Activated T-cell treated with anti-CD3 and anti-CD28 coated beads, Interleukin-2, amount 50 U/mL, for 72 hours (primary cell): ENCODE measurements at regions not wholly inside any gene's neighbourhood (a gene's known extent, or its start where the extent isn't known, plus 50 kb on each side); places are given as distances from the start of the nearest gene placed in this dataset.

ENCODE experiments used
- ATAC-seq, 2 donors: fragments of 150-1000 bp; cut with Tn5 transposase; replicated peaks in 1 of 2; 2 replicates each; pipeline ENCODE4 v1.10.0; 2021; ENCODE audit warnings: moderate library complexity in 2 of 2, mild to moderate bottlenecking in 1 of 2
- DNase-seq, 2 donors: peaks; one replicate each; pipeline ENCODE4 v3.0.0; 2021 to 2022; ENCODE audit warnings: mixed read lengths in 1 of 2
- H3K27ac Mint-ChIP-seq: one replicate; pipeline ENCODE4 v1.8.0; 2022; ENCODE audit warnings: mild to moderate bottlenecking, moderate library complexity, mixed read lengths
- H3K27me3 Mint-ChIP-seq: one replicate; pipeline ENCODE4 v1.8.0; 2022; ENCODE audit warnings: low read depth, mixed read lengths
- H3K36me3 Mint-ChIP-seq, 2 donors: one replicate each; pipeline ENCODE4 v1.8.0; 2022; ENCODE audit warnings: mixed read lengths in 2 of 2, mild to moderate bottlenecking in 1 of 2; ENCODE audit not compliant: insufficient read depth in 2 of 2
- H3K4me1 Mint-ChIP-seq: one replicate; pipeline ENCODE4 v1.8.0; 2022; ENCODE audit warnings: low read depth, mixed read lengths
- H3K4me3 Mint-ChIP-seq, 2 donors: one replicate each; pipeline ENCODE4 v1.8.0; 2022; ENCODE audit warnings: mild to moderate bottlenecking in 2 of 2, mixed read lengths in 2 of 2, moderate library complexity in 2 of 2
- H3K9me3 Mint-ChIP-seq, 2 donors: one replicate each; pipeline ENCODE4 v1.8.0; 2022; ENCODE audit warnings: mixed read lengths in 2 of 2

DNA sequence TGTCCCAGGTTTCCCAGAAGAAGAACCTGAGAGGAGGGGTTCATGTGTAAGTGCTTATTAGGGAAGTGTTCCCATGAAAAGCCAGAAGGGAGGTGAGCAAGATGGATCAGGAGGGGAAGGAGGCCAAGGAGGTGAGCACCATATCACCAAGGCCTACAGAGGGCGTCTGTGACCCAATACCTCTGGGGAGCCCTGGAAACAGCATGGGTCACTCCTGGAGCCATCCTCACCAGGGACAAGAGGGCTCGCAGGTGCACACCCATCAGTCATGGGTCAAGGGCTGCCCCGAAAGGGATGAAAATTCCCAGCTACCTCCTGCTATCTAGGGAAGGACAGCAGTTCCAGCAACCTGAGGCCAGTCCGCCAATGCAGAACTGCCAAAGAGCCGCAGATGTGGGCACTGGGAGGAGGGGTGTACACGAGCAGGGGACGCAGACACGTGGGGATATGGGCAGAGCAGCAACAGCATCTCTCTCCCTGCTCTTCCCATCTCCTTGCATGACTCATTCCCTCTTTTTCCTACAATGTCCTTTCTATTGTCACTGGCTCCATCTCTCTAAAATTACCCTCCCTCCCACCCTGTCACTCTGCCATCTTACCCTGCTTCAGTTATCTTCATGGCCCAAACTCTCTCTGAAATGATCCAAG lies 167.6 kb upstream of the FSTL4 start:
- ATAC-seq: no peak
- peaks cover 0 to under 1% of the 10 kb centered on the region in 2 donors for H3K9me3 Mint-ChIP-seq

DNA sequence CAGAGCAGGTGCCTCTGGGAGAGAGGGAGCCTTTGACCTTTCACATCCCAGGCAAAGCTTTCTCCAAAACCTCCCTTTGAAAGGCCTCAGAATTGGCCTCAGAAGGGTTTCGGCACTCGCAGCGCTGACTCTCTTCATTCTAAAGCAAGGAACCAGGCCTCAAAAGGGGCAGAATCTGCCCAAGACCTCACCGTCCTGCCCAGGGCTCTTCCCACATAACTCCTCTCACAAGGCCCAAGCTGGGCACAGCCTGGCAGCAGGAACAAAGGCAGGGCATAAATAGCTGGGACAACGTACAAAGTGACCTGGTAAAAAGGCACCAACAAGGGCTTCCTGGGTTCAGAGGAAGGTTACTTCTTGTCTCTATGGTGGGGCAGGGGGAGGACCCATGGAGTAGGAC lies 166.3 kb upstream of the FSTL4 start:
- DNase-seq (no peak), ATAC-seq (no peak)
- no peak overlapping the region for H3K4me3 Mint-ChIP-seq
- H3K9me3 Mint-ChIP-seq: no peaks in the 10 kb centered on the region
- H3K27ac Mint-ChIP-seq: no peak overlapping the region
- H3K27me3 Mint-ChIP-seq: peaks cover 3% of the 10 kb centered on the region
- no peaks in the 10 kb centered on the region for H3K4me1 Mint-ChIP-seq
- H3K36me3 Mint-ChIP-seq: no peaks in the 10 kb centered on the region

More for the DNA sequence above, 167.6 kb upstream of the FSTL4 start:
- H3K4me3 Mint-ChIP-seq: no peak overlapping the region
- H3K4me1 Mint-ChIP-seq: no peaks in the 10 kb centered on the region
- no peak for DNase-seq
- no peak overlapping the region for H3K27ac Mint-ChIP-seq
- no peaks in the 10 kb centered on the region for H3K27me3 Mint-ChIP-seq
- H3K36me3 Mint-ChIP-seq: peaks cover under 1 to 2% of the 10 kb centered on the region in 2 donors

DNA sequence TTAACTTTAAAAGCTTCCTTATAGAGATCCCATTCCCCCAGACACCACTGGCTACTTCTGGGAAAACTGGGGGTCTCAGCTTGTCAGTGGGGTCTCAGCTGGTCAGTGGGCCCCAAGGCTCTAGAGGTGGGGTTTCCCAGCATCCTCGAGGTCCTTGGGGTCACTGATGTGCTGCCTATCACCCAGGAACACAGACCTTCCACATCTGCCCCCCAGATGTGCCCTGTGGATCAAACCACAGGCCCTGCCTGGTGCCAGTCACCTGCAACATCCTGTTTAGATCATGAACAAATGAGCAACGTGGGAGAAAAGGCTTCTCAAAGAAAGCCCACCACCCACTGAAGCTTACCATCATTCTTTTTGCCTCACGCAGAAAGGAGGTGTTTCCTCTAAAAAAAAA lies 165.6 kb upstream of the FSTL4 start:
- H3K4me1 Mint-ChIP-seq: no peaks in the 10 kb centered on the region
- ATAC-seq (no peak), DNase-seq (no peak)
- H3K36me3 Mint-ChIP-seq: no peaks in the 10 kb centered on the region
- H3K27me3 Mint-ChIP-seq: peaks cover 8% of the 10 kb centered on the region
- no peaks in the 10 kb centered on the region for H3K9me3 Mint-ChIP-seq
- H3K27ac Mint-ChIP-seq: no peak overlapping the region
- H3K4me3 Mint-ChIP-seq: no peak overlapping the region

DNA sequence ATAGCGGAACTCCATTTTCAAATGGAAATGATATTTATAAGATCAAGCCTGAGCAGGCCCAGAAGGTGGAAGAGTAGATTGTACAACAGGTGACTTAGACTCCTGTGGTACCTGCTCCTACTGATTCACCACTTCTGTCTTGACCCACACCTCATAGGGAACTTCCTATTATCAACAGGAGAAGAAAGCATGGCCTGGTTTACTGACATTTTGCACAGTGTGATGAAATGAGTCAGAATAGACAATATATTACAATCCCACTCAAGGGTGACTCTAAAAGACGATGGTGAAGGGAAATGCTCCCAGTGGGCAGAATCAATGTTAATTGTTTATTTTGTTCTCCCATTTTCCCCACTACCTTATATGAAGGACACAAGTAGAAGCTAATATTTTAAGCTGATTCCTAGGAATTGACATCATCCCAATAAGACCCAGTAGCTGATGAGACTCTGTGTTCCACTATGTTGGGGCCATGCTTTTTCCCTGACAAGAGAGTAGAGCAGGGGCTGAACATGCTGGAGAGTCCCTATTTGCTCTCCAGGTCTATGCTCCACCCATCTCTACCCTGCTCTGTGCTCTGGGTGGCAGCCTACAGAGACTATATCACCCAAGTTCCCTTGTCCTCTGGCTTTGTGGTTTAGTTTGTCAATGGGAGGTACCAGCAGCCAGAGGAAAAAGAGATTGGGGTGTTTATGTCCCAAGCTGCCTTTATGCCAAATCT lies 163.4 kb upstream of the FSTL4 start:
- Mint-ChIP-seq H3K9me3 (no peaks in the 10 kb centered on the region), H3K27ac (no peak overlapping the region), H3K27me3 (peaks cover 17% of the 10 kb centered on the region), H3K4me1 (no peaks in the 10 kb centered on the region), H3K4me3 (no peak overlapping the region), H3K36me3 (no peaks in the 10 kb centered on the region)
- no peak for DNase-seq
- ATAC-seq: peak in 1 of 2 donors; percentile 32

DNA sequence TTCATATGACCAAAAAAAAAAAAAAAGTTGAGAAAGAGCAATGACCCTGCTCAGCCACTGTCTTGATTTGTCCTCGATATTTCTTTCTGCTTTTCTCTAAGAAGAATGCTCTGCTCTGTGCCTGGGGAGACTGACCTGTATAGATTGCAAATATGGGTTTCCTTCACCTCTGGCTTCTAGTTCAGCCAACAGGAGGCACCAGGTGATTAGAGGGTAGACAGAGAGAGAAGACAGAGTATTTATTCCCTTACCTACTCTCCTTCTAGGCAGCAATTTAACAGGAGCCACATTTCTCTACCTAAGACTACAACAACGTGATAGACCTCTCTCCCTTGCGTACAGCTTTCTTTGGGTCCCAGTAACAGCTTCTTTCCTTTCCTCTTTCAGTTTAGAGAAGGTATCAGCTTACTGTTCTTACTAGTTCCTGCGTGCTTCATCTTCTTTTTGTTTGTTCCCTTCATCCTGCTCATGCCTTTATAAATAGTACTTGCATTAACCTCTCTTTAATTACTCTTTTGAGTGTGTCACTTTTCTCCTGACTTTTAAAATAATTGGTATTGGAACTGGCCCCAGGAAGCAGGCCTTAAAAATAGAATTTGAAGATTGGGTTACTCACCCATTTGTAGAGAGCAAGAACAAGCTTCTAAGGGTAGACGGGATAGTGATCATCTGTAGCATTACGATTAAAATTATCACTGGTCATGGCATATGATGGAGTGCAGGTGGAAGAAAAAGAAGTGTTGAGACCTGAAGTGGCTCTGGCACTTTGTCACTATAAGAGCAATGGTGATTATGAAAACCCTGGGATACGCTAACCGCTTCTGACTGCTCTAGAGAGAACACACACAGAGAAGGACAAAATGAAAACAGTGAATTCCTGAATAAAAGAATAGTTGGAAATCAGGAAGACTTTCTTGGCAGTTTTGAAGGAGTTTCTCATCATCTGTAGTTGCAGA lies 161.2 kb upstream of the FSTL4 start:
- no peaks in the 10 kb centered on the region for H3K4me1 Mint-ChIP-seq
- peaks cover 0 to 2% of the 10 kb centered on the region in 2 donors for H3K36me3 Mint-ChIP-seq
- peaks cover 25% of the 10 kb centered on the region for H3K27me3 Mint-ChIP-seq
- H3K4me3 Mint-ChIP-seq: no peak overlapping the region
- no peak overlapping the region for H3K27ac Mint-ChIP-seq
- no peak for DNase-seq
- peaks cover 0 to 4% of the 10 kb centered on the region in 2 donors for H3K9me3 Mint-ChIP-seq
- no peak for ATAC-seq

DNA sequence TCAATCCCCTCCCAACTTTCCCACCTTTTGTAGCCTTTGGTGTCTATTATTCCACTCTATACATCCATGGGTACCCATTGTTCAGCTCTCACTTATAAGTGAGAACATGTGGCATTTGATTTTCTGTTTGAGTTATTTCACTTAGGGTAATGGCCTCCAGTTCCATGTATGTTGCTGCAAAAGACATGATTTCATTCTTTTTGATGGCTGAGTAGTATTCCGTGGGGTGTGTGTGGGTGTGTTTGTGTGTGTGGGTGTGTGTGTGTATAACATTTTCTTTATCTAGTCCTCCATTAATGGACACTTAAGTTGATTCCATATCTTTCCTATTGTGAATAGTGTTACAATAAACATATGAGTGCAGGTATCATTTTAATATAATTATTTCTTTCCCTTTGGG lies 157.5 kb upstream of the FSTL4 start:
- ATAC-seq (no peak), DNase-seq (no peak)
- H3K27ac Mint-ChIP-seq: no peak overlapping the region
- H3K36me3 Mint-ChIP-seq: peaks cover 0 to 2% of the 10 kb centered on the region in 2 donors
- peaks cover 58% of the 10 kb centered on the region for H3K27me3 Mint-ChIP-seq
- H3K4me1 Mint-ChIP-seq: no peaks in the 10 kb centered on the region
- peaks cover 0 to 4% of the 10 kb centered on the region in 2 donors for H3K9me3 Mint-ChIP-seq
- H3K4me3 Mint-ChIP-seq: no peak overlapping the region

DNA sequence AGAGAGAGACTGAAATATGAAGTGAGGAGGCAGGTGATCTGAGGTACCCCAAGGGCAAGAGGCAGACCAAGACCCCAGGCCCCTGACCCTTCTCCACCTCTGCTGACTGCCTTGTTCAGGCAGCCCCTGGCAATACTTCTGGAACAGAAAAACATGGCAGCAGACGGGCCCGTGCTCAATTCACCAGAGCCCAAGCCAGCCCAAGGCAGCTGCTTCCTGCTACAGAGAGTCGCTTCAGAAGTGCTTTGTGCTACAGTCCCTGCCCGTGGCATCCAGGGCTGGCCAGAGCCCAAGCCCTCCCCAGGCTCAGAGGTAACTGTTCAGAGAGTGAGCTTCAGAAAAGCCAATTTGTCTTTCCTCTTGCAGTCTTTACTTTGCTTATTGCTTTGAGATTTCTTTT lies 151.4 kb upstream of the FSTL4 start:
- H3K36me3 Mint-ChIP-seq: no peaks in the 10 kb centered on the region
- no peak for DNase-seq
- H3K9me3 Mint-ChIP-seq: no peaks in the 10 kb centered on the region
- H3K27ac Mint-ChIP-seq: no peak overlapping the region
- no peaks in the 10 kb centered on the region for H3K4me1 Mint-ChIP-seq
- peaks cover 54% of the 10 kb centered on the region for H3K27me3 Mint-ChIP-seq
- no peak for ATAC-seq
- no peak overlapping the region for H3K4me3 Mint-ChIP-seq

DNA sequence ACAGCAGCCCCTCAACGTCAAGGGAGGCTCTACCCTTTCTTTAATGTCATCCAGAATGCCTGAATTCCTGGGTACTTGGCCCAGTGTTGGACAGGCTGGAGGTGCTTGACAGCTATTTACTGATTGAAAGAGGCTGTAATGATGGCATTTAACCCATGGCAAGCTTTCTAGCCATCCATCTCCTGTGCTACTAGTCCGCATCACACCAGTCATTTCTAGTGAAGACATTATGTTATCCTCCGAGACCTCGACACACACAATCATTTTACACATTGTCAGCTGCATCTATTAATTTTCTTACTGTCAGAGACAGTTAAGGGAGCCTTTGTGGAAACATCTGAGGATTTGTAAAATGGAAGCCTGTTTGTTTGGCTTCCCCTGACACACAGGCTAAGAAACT lies 149.3 kb upstream of the FSTL4 start:
- DNase-seq (no peak), ATAC-seq (no peak)
- Mint-ChIP-seq H3K9me3 (no peaks in the 10 kb centered on the region), H3K27me3 (peaks cover 46% of the 10 kb centered on the region), H3K4me3 (no peak overlapping the region), H3K4me1 (no peaks in the 10 kb centered on the region), H3K27ac (no peak overlapping the region), H3K36me3 (no peaks in the 10 kb centered on the region)

DNA sequence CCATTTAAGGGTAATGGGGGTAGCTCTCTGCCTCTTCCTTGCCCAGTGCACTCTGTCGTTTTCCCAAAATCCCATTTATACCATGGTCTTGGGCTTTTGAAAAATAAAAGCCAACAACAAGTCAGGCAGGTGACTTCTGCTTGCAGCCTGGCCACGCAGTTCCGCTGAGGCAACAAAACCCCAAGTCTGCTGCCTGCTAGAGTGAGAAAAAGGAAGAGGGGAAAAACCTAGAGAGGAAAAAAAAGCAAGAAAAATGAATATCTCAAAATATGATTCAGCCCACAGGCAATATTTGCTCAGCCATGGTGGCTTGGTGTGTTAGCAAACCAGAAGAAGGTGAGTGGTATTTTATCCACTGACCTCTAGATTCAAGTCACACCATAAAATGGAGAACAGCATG lies 148.2 kb upstream of the FSTL4 start:
- no peak for DNase-seq
- peaks cover 46% of the 10 kb centered on the region for H3K27me3 Mint-ChIP-seq
- H3K4me3 Mint-ChIP-seq: no peak overlapping the region
- no peaks in the 10 kb centered on the region for H3K4me1 Mint-ChIP-seq
- no peak overlapping the region for H3K27ac Mint-ChIP-seq
- no peak for ATAC-seq
- no peaks in the 10 kb centered on the region for H3K36me3 Mint-ChIP-seq
- no peaks in the 10 kb centered on the region for H3K9me3 Mint-ChIP-seq

DNA sequence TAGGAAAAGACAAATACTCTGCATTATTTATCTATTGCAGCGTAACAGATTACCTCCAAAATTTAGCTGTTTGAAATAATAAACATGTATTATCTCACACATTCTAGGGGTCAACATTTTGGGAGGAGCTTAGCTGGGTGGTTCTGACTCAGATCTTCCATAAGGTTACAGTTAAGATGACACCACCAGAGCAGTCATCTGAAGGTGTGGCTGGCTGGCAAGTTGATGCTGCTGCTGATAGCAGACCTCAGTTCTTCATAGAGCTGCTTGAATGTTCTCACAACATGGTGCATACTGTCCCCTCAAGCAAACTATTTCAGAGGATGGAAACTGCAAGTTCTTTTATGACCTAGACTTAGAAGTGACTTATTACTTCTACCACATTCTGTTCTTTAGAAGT lies 146.3 kb upstream of the FSTL4 start:
- H3K4me3 Mint-ChIP-seq: no peak overlapping the region
- H3K36me3 Mint-ChIP-seq: no peaks in the 10 kb centered on the region
- DNase-seq: no peak
- no peak overlapping the region for H3K27ac Mint-ChIP-seq
- H3K27me3 Mint-ChIP-seq: peaks cover 41% of the 10 kb centered on the region
- H3K9me3 Mint-ChIP-seq: no peaks in the 10 kb centered on the region
- peaks cover 7% of the 10 kb centered on the region for H3K4me1 Mint-ChIP-seq
- ATAC-seq: peak; percentile 57 to 70

DNA sequence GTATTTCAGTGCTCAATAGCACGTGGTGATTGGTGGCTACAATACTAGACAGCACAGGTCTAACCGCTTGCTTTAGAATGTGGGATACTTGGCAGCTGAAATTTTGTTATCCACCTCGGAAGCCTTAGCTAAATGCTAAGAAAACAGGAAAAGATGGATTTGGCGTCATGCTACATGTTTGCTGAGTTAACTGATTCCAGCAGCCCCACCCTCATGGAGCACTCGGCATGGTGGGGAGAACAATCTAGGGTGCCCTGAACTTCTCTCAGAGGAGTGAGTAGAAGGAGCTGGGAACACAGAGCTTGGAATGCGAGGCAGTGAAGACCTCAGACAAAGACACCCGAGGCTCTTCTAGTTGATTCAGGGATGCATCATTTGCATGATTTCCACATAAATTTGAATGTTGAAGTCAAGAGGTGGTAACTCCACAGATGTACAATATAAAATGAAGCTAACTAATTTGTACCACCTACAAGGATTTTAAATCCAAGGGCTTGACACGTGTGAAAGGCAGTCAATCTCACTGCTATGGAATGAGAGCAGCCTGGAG lies 145.1 kb upstream of the FSTL4 start:
- ATAC-seq (no peak), DNase-seq (no peak)
- H3K4me3 Mint-ChIP-seq: no peak overlapping the region
- H3K27ac Mint-ChIP-seq: no peak overlapping the region
- H3K9me3 Mint-ChIP-seq: no peaks in the 10 kb centered on the region
- H3K36me3 Mint-ChIP-seq: no peaks in the 10 kb centered on the region
- H3K27me3 Mint-ChIP-seq: peaks cover 30% of the 10 kb centered on the region
- peaks cover 7% of the 10 kb centered on the region for H3K4me1 Mint-ChIP-seq

DNA sequence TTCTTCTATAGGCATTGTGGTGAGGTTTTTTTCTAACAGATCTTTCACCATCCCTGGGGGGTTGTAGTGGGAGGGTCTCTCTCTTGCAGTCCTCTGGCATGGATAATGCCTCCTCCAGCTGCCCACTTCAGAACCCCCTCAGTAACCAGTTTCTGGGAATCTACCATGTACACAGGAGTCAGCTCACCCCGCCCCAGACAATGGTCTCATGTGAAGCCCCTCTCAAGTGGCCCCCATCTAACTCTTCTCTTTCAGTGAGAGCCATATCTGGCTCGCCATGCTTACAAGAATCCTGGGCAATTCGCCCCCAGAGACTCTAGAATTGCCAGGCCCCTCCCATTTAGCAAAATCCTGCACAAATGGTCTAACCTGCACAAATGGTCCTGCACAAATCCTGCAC lies 144.4 kb upstream of the FSTL4 start:
- H3K27me3 Mint-ChIP-seq: peaks cover 31% of the 10 kb centered on the region
- DNase-seq: no peak
- H3K36me3 Mint-ChIP-seq: no peaks in the 10 kb centered on the region
- H3K4me3 Mint-ChIP-seq: no peak overlapping the region
- H3K4me1 Mint-ChIP-seq: peaks cover 7% of the 10 kb centered on the region
- no peak for ATAC-seq
- H3K9me3 Mint-ChIP-seq: no peaks in the 10 kb centered on the region
- no peak overlapping the region for H3K27ac Mint-ChIP-seq

DNA sequence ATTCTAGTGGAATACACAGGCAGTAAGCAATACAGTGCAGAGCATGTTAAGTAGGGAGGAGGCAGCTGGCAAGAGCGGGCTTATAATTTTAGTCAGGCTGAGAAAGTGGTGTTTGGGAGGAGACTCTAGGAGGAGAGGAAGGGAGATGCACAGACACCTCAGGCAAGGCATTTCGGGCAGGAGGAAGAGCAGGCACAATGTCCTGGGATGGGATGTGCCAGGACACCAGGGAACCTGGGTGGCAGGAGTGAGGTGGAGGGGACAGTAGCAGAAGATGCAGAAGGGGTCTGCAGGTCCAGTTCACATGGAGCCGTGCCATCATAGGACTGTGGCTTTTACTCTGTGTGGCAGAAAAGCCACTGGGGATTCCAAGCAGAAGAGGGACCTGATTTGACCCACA lies 143.7 kb upstream of the FSTL4 start:
- Mint-ChIP-seq H3K4me1 (peaks cover 7% of the 10 kb centered on the region), H3K27me3 (peaks cover 38% of the 10 kb centered on the region), H3K9me3 (no peaks in the 10 kb centered on the region), H3K27ac (no peak overlapping the region), H3K36me3 (no peaks in the 10 kb centered on the region), H3K4me3 (no peak overlapping the region)
- DNase-seq: no peak
- no peak for ATAC-seq
